GM12878 (cell line): ENCODE measurements at regions not wholly inside any gene's neighbourhood (a gene's known extent, or its start where the extent isn't known, plus 50 kb on each side); places are given as distances from the start of the nearest gene placed in this dataset.

ENCODE experiments used
- ATAC-seq: fragments of 200-7000 bp; cut with Tn5 transposase; 3 replicates; pipeline ENCODE4 v1.9.1; 2020; ENCODE audit warnings: mild to moderate bottlenecking, moderate library complexity
- BruUV-seq: library from RNA; stranded (reverse); fragments of 400-500 nt; replicated peaks from 2 replicates; lab custom pipeline; 2021; lab: Mats Ljungman, UMichigan
- CTCF ChIA-PET: fragments of 300-600 bp; sonication (Branson Sonifier 250); formaldehyde crosslinking; extraction: SDS; loops from one replicate; lab custom pipeline; 2021; ENCODE audit warnings: inconsistent platforms; lab: Yijun Ruan, JAX
- POLR2A ChIA-PET: fragments of 350-600 bp; formaldehyde crosslinking; extraction: SDS; loops from one replicate; lab custom pipeline; 2021; ENCODE audit warnings: inconsistent platforms; lab: Charles Lee
- RAD21 ChIA-PET: fragments of 300-600 bp; sonication (Branson Sonifier 250); formaldehyde crosslinking; loops from one replicate; lab custom pipeline; 2023; ENCODE audit warnings: antibody characterized with exemption; ENCODE audit not compliant: unreplicated experiment; lab: Charles Lee
- SMC1A ChIA-PET: fragments of 300-600 bp; sonication (Branson Sonifier 250); formaldehyde crosslinking; loops from one replicate; lab custom pipeline; 2023; ENCODE audit not compliant: unreplicated experiment, uncharacterized antibody; lab: Charles Lee
- DNase-seq: peaks from one replicate; pipeline ENCODE4 v3.0.0-alpha.2; 2011; ENCODE audit warnings: low read depth, low spot score
- FAIRE-seq: peaks from 3 replicates; lab custom pipeline; 2011; peaks lifted over from hg19 to GRCh38; lab: Jason Lieb, UNC
- H2AFZ ChIP-seq: 2 replicates; pipeline ENCODE4 v1.6.0; 2011; ENCODE audit warnings: low read depth, low read length, control low read depth; ENCODE audit not compliant: control insufficient read depth
- H3K27ac ChIP-seq: 2 replicates; pipeline ENCODE4 v1.5.1; 2011; ENCODE audit warnings: control low read depth; ENCODE audit not compliant: control insufficient read depth, insufficient read depth
- H3K27me3 ChIP-seq, 2 experiments: replicated peaks in 1 of 2; 2 replicates each; pipeline versions ENCODE4 v1.6.0 to v1.6.1; 2011; ENCODE audit warnings: low read length in 1 of 2; ENCODE audit not compliant: control insufficient read depth in 2 of 2, insufficient read depth in 2 of 2
- H3K36me3 ChIP-seq, 2 experiments: 2 replicates each; pipeline ENCODE4 v1.5.1; 2011; ENCODE audit warnings: low read length in 1 of 2; ENCODE audit not compliant: control insufficient read depth in 2 of 2, insufficient read depth in 2 of 2
- H3K4me1 ChIP-seq: 2 replicates; pipeline ENCODE4 v1.6.1; 2011; ENCODE audit warnings: mild to moderate bottlenecking, low read length, moderate library complexity, mixed read lengths; ENCODE audit not compliant: control insufficient read depth, insufficient read depth
- H3K4me2 ChIP-seq: 2 replicates; pipeline ENCODE4 v1.6.0; 2011; ENCODE audit warnings: control low read depth; ENCODE audit not compliant: control insufficient read depth, insufficient read depth
- H3K4me3 ChIP-seq: fragments of 200-600 bp; sonication (generic); 2 replicates; pipeline ENCODE4 v1.5.1; 2016
- H3K79me2 ChIP-seq: 2 replicates; pipeline ENCODE4 v1.6.0; 2011; ENCODE audit warnings: low read length; ENCODE audit not compliant: control insufficient read depth, insufficient read depth
- H3K9ac ChIP-seq: 2 replicates; pipeline ENCODE4 v1.8.0; 2011; ENCODE audit warnings: low read length, control low read depth, mixed read lengths; ENCODE audit not compliant: control insufficient read depth, insufficient read depth
- H3K9me3 ChIP-seq: replicated peaks from 3 replicates; pipeline ENCODE4 v1.5.1; 2011; ENCODE audit warnings: mild to moderate bottlenecking, low read length; ENCODE audit not compliant: control insufficient read depth, insufficient read depth
- H4K20me1 ChIP-seq: 2 replicates; pipeline ENCODE4 v1.6.0; 2011; ENCODE audit not compliant: control insufficient read depth, insufficient read depth
- ATF7 ChIP-seq: fragments of 450-650 bp; IDR thresholded peaks from 2 replicates; pipeline ENCODE4 v1.6.1; 2016; ENCODE audit warnings: low read depth, mild to moderate bottlenecking
- CHD1 ChIP-seq: IDR thresholded peaks from 2 replicates; pipeline ENCODE4 v1.6.1; 2012; ENCODE audit warnings: low read depth, low read length, improper control_type of control experiment
- MYB ChIP-seq: fragments of 150-350 bp; IDR thresholded peaks from 2 replicates; pipeline ENCODE4 v1.6.1; 2014; ENCODE audit warnings: mild to moderate bottlenecking, low read depth, low read length, borderline replicate concordance
- PAX8 ChIP-seq: fragments of 450-650 bp; IDR thresholded peaks from 2 replicates; pipeline ENCODE4 v1.6.1; 2017; ENCODE audit warnings: mild to moderate bottlenecking, moderate library complexity
- RUNX3 ChIP-seq: IDR thresholded peaks from 2 replicates; pipeline ENCODE4 v1.6.1; 2012; ENCODE audit warnings: low read length, inconsistent platforms
- SMARCA5 ChIP-seq: fragments of 450-650 bp; IDR thresholded peaks from 2 replicates; pipeline ENCODE4 v1.6.1; 2017; ENCODE audit warnings: mild to moderate bottlenecking
- TARDBP ChIP-seq: IDR thresholded peaks from 2 replicates; pipeline ENCODE4 v1.6.1; 2016; ENCODE audit warnings: borderline replicate concordance
- ZNF274 ChIP-seq: IDR thresholded peaks from one replicate; pipeline ENCODE4 v1.8.0; 2011; ENCODE audit not compliant: insufficient read length, insufficient read depth
- WGBS: methylation state at CpG from one replicate; pipeline ENCODE4 v1.1.6; 2016; ENCODE audit warnings: low lambda C conversion rate; ENCODE audit not compliant: insufficient replicate concordance, insufficient coverage; ENCODE audit errors: missing lambda C conversion rate; 5-methylcytosine and 5-hydroxymethylcytosine counted together
- in situ Hi-C: fragments of 300-500 bp; cut with MboI; formaldehyde crosslinking; loops from 9 replicates; pipeline ENCODE4 v1.14.3; 2018; ENCODE audit warnings: mixed read lengths
- intact Hi-C: fragments of 100-400 bp; cut with micrococcal nuclease; formaldehyde crosslinking; loops from one replicate; pipeline ENCODE4 v1.14.2; 2022; ENCODE audit not compliant: unreplicated experiment

GRCh38 chr1:181208083-181208482 lies 119.6 kb downstream of the IER5 start:
- Histone ChIP-seq H3K4me3 (no peak overlapping the region), H3K36me3 (no peaks in the 10 kb centered on the region), H3K4me2 (no peak overlapping the region), H3K9me3 (no peaks in the 10 kb centered on the region), H3K27ac (no peak overlapping the region), H3K79me2 (no peaks in the 10 kb centered on the region), H3K9ac (no peak overlapping the region), H2AFZ (no peak overlapping the region), H4K20me1 (no peaks in the 10 kb centered on the region), H3K4me1 (no peaks in the 10 kb centered on the region), H3K27me3 (peaks cover 0 to 2% of the 10 kb centered on the region in 2 experiments; a peak in 1 of 4 replicates)
- POLR2A ChIA-PET, result no interaction called here
- intact Hi-C loops (no loop called here), in situ Hi-C loops (no loop called here)
- ATAC-seq, result no peak
- RAD21 ChIA-PET, result no interaction called here
- whole genome bisulfite sequencing, result 36% methylated on average over 6 of the region's 6 CpGs
- FAIRE-seq, result no peak
- no peak for DNase-seq
- no TSS peak for BruUV-seq
- SMC1A ChIA-PET, result no interaction called here
- CTCF ChIA-PET, result interaction anchor here (1.6 to 1.7 kb wide), 2 partner anchors 18 to 217 kb away, joined by 5 read pairs; no protein-coding TSS in a partner anchor
- no peak for TF ChIP-seq ATF7
- TF ChIP-seq MYB, result no peak
- no peak for TF ChIP-seq TARDBP
- TF ChIP-seq PAX8, result no peak
- no peak for TF ChIP-seq RUNX3

- POLR2A ChIA-PET, result no interaction called here
- H3K36me3 ChIP-seq, result no peaks in the 10 kb centered on the region
- DNase-seq (no peak), FAIRE-seq (no peak)
- H3K4me3 ChIP-seq, result no peak overlapping the region
- no peaks in the 10 kb centered on the region for H3K9me3 ChIP-seq
- no peak for TF ChIP-seq ZNF274
- no peak for TF ChIP-seq SMARCA5
- TF ChIP-seq CHD1, result no peak
- TF ChIP-seq, all 136 proteins: peak for 0
- ChIA-PET RAD21 (no interaction called here), CTCF (no interaction called here), SMC1A (interaction anchor here (0.9 kb wide), 1 partner anchor 80 kb away, joined by 3 read pairs; no protein-coding TSS in a partner anchor)
- no peaks in the 10 kb centered on the region for H3K4me1 ChIP-seq
- no TSS peak for BruUV-seq
- in situ Hi-C loops, result no loop called here
- H3K9ac ChIP-seq, result no peak overlapping the region
- peaks cover 0 to 2% of the 10 kb centered on the region in 2 experiments; a peak in 1 of 4 replicates for H3K27me3 ChIP-seq
- no peak overlapping the region for H2AFZ ChIP-seq
- no peaks in the 10 kb centered on the region for H4K20me1 ChIP-seq
- ATAC-seq, result no peak
- no peak overlapping the region for H3K4me2 ChIP-seq
- intact Hi-C loops, result no loop called here
- no peaks in the 10 kb centered on the region for H3K79me2 ChIP-seq
- 26% methylated on average over 5 of the region's 5 CpGs for WGBS
- no peak overlapping the region for H3K27ac ChIP-seq
Measured at GRCh38 chr1:181208967-181209366, 120.5 kb downstream of the IER5 start.
